ENCODE measurements at regions not wholly inside any gene's neighbourhood (a gene's known extent, or its start where the extent isn't known, plus 50 kb on each side); places are given as distances from the start of the nearest gene placed in this dataset.
A peak's percentile ranks its signal among the peaks of the same experiment; 100 is the strongest.

GRCh38 chr2:177314722-177315264 is 50.3 kb upstream of the NFE2L2 start:
- H3K36me3 ChIP-seq, result no peaks in the 10 kb centered on the region
- intact Hi-C loops (cut with DNase I), result no loop called here
- TF ChIP-seq CTCF (IDR thresholded peaks at IDR 0.05) (no peak), POLR2A (IDR thresholded peaks at IDR 0.05) (no peak), POLR2AphosphoS5 (IDR thresholded peaks at IDR 0.05) (no peak)
- WGBS, result 76% methylated on average over 1 of the region's 1 CpG
- H3K27me3 ChIP-seq (replicated peaks; ENCODE audit: insufficient read depth), result no peaks in the 10 kb centered on the region
- DNase-seq (ENCODE audit: low spot score), result no peak
- no peaks in the 10 kb centered on the region for H3K4me1 ChIP-seq (replicated peaks)
- H3K27ac ChIP-seq, result peak overlapping the region in 1 of 2 donors; percentile 24
- H3K9me3 ChIP-seq, result no peaks in the 10 kb centered on the region
- H3K4me3 ChIP-seq, result no peak overlapping the region

GRCh38 chr2:177315364-177315763 is 50.8 kb upstream of the NFE2L2 start:
- no peak for TF ChIP-seq CTCF (IDR thresholded peaks at IDR 0.05)
- TF ChIP-seq POLR2A (IDR thresholded peaks at IDR 0.05), result no peak
- no peak for TF ChIP-seq POLR2AphosphoS5 (IDR thresholded peaks at IDR 0.05)
- WGBS, result 73% methylated on average over 3 of the region's 3 CpGs
- H3K9me3 ChIP-seq, result no peaks in the 10 kb centered on the region
- no peak overlapping the region for H3K4me3 ChIP-seq
- H3K27ac ChIP-seq, result no peak overlapping the region
- H3K27me3 ChIP-seq (replicated peaks; ENCODE audit: insufficient read depth), result no peaks in the 10 kb centered on the region
- H3K4me1 ChIP-seq (replicated peaks), result no peaks in the 10 kb centered on the region
- no peaks in the 10 kb centered on the region for H3K36me3 ChIP-seq
- no peak for DNase-seq (ENCODE audit: low spot score)
- intact Hi-C loops (cut with DNase I), result no loop called here

- no peak for DNase-seq (ENCODE audit: low spot score)
- TF ChIP-seq POLR2A (IDR thresholded peaks at IDR 0.05), result no peak
- TF ChIP-seq POLR2AphosphoS5 (IDR thresholded peaks at IDR 0.05), result no peak
- TF ChIP-seq CTCF (IDR thresholded peaks at IDR 0.05), result no peak
- Histone ChIP-seq H3K4me3 (no peak overlapping the region), H3K4me1 (replicated peaks) (no peaks in the 10 kb centered on the region), H3K27ac (no peak overlapping the region), H3K9me3 (no peaks in the 10 kb centered on the region), H3K27me3 (replicated peaks; ENCODE audit: insufficient read depth) (no peaks in the 10 kb centered on the region), H3K36me3 (no peaks in the 10 kb centered on the region)
- WGBS, result 50% methylated on average over 1 of the region's 1 CpG
- intact Hi-C loops (cut with DNase I), result no loop called here
Measured at GRCh38 chr2:177316756-177317155, 52.2 kb upstream of the NFE2L2 start.

GRCh38 chr2:177317443-177317842 is 52.9 kb upstream of the NFE2L2 start:
- TF ChIP-seq POLR2A (IDR thresholded peaks at IDR 0.05), result no peak
- TF ChIP-seq POLR2AphosphoS5 (IDR thresholded peaks at IDR 0.05), result no peak
- no peak for TF ChIP-seq CTCF (IDR thresholded peaks at IDR 0.05)
- H3K4me3 ChIP-seq, result no peak overlapping the region
- DNase-seq (ENCODE audit: low spot score), result no peak
- intact Hi-C loops (cut with DNase I), result no loop called here
- H3K27ac ChIP-seq, result no peak overlapping the region
- no peaks in the 10 kb centered on the region for H3K4me1 ChIP-seq (replicated peaks)
- H3K27me3 ChIP-seq (replicated peaks; ENCODE audit: insufficient read depth), result no peaks in the 10 kb centered on the region
- no peaks in the 10 kb centered on the region for H3K36me3 ChIP-seq
- no peaks in the 10 kb centered on the region for H3K9me3 ChIP-seq

GRCh38 chr2:177317857-177318256 is 53.3 kb upstream of the NFE2L2 start:
- no peak overlapping the region for H3K27ac ChIP-seq
- DNase-seq (ENCODE audit: low spot score), result no peak
- intact Hi-C loops (cut with DNase I), result no loop called here
- no peak overlapping the region for H3K4me3 ChIP-seq
- TF ChIP-seq POLR2AphosphoS5 (IDR thresholded peaks at IDR 0.05) (no peak), CTCF (IDR thresholded peaks at IDR 0.05) (no peak), POLR2A (IDR thresholded peaks at IDR 0.05) (no peak)
- no peaks in the 10 kb centered on the region for H3K36me3 ChIP-seq
- H3K4me1 ChIP-seq (replicated peaks), result no peaks in the 10 kb centered on the region
- WGBS, result 85% methylated on average over 1 of the region's 1 CpG
- no peaks in the 10 kb centered on the region for H3K9me3 ChIP-seq
- H3K27me3 ChIP-seq (replicated peaks; ENCODE audit: insufficient read depth), result no peaks in the 10 kb centered on the region
